ENCODE measurements at regions not wholly inside any gene's neighbourhood (a gene's known extent, or its start where the extent isn't known, plus 50 kb on each side); places are given as distances from the start of the nearest gene placed in this dataset.

GRCh38 chr5:51276250-51276649 lies 107.0 kb upstream of the ISL1 start:
- Histone ChIP-seq H2BK5ac (ENCODE audit: low read depth, low read length) (no peak overlapping the region), H3K4me2 (ENCODE audit: insufficient read depth in 1 of 2, low read depth in 2 of 2, low read length in 2 of 2) (no peak overlapping the region), H2BK20ac (ENCODE audit: low read length) (no peak overlapping the region), H2BK120ac (replicated peaks; ENCODE audit: low read depth, low read length) (no peak overlapping the region), H3K4me3 (ENCODE audit: extremely low read depth in 1 of 4, insufficient read depth in 2 of 4, low read depth in 3 of 4, low read length in 4 of 4) (no peak overlapping the region), H3K56ac (replicated peaks; ENCODE audit: insufficient read length, low read depth, low read length) (no peak overlapping the region), H3K23ac (ENCODE audit: insufficient read length) (no peak overlapping the region), H3K4me1 (replicated peaks in 1 of 4; ENCODE audit: control insufficient read depth in 3 of 4, insufficient read depth in 4 of 4, low read length in 3 of 4) (peaks cover 0 to 8% (median 6%) of the 10 kb centered on the region in 4 experiments; a peak in 3 of 7 replicates), H2BK12ac (ENCODE audit: low read depth, low read length) (no peak overlapping the region), H3K79me1 (ENCODE audit: low read depth, low read length) (no peaks in the 10 kb centered on the region), H2AK5ac (ENCODE audit: low read depth, low read length) (no peak overlapping the region), H4K8ac (ENCODE audit: extremely low read depth, insufficient read depth, low read length) (no peak overlapping the region), H4K20me1 (replicated peaks in 1 of 2; ENCODE audit: control insufficient read depth in 1 of 2, insufficient read depth in 2 of 2, low read length in 2 of 2) (no peaks in the 10 kb centered on the region), H3K18ac (ENCODE audit: extremely low read depth, low read length) (no peak overlapping the region), H3K9me3 (ENCODE audit: insufficient read depth in 2 of 2, low read depth in 1 of 2, low read length in 1 of 2) (no peaks in the 10 kb centered on the region), H3K27me3 (replicated peaks in 1 of 4; ENCODE audit: control insufficient read depth in 3 of 4, extremely low read depth in 1 of 4, insufficient read depth in 3 of 4, low read length in 3 of 4) (no peaks in the 10 kb centered on the region), H3K14ac (ENCODE audit: insufficient read length) (no peak overlapping the region), H2AFZ (ENCODE audit: low read length) (no peak overlapping the region), H2BK15ac (ENCODE audit: low read length) (no peak overlapping the region), H3K79me2 (ENCODE audit: control insufficient read depth in 1 of 2, insufficient read depth in 2 of 2, low read length in 2 of 2) (no peaks in the 10 kb centered on the region), H3K27ac (ENCODE audit: low read depth, low read length) (no peak overlapping the region), H3K36me3 (ENCODE audit: control insufficient read depth in 2 of 4, insufficient read depth in 4 of 4, low read length in 3 of 4) (no peaks in the 10 kb centered on the region), H4K5ac (ENCODE audit: insufficient read length, low read depth, low read length) (no peak overlapping the region), H3K4ac (replicated peaks; ENCODE audit: insufficient read length, low read depth, low read length) (no peak overlapping the region), H4K91ac (replicated peaks; ENCODE audit: insufficient read length, low read length) (no peak overlapping the region), H3K23me2 (ENCODE audit: low read depth, low read length) (no peaks in the 10 kb centered on the region), H3K9ac (replicated peaks in 1 of 4; ENCODE audit: extremely low read depth in 1 of 4, low read depth in 3 of 4, low read length in 3 of 4) (no peak overlapping the region)
- 90% methylated on average over 2 of the region's 2 CpGs; no CpG with 5 or more reads in 1 of the 2 experiments for WGBS, 2 experiments (ENCODE audit: extremely low coverage in 1 of 2, insufficient coverage in 1 of 2, insufficient read length in 1 of 2, insufficient replicate concordance in 2 of 2, low coverage in 1 of 2, low lambda C conversion rate in 2 of 2, missing lambda C conversion rate in 1 of 2)
- CTCF ChIA-PET (ENCODE audit: partially characterized antibody), result interaction anchor here (0.7 kb wide), 1 partner anchor 8 kb away, joined by 4 read pairs; no protein-coding TSS in a partner anchor
- DNase-seq (ENCODE audit: low read depth in 1 of 2, low spot score in 2 of 2) (no peak), FAIRE-seq (no peak)
- POLR2A ChIA-PET (ENCODE audit: partially characterized antibody), result no interaction called here
- no peak for TF ChIP-seq SUZ12 (IDR thresholded peaks at IDR 0.05; ENCODE audit: low read length)
- TF ChIP-seq KDM1A (IDR thresholded peaks at IDR 0.05; ENCODE audit: borderline replicate concordance, low read length), result no peak

Measured in H1 (cell line).